Effector memory CD4-positive, alpha-beta T cell (primary cell): ENCODE measurements at regions not wholly inside any gene's neighbourhood (a gene's known extent, or its start where the extent isn't known, plus 50 kb on each side); places are given as distances from the start of the nearest gene placed in this dataset.

Source experiments
- DNase-seq, 3 donors: peaks; one replicate each; pipeline ENCODE4 v3.0.0-alpha.2; 2020
- H3K27ac ChIP-seq: 2 replicates; pipeline ENCODE4 v1.7.0; 2013; ENCODE audit warnings: mild to moderate bottlenecking, low read length, moderate library complexity; ENCODE audit not compliant: insufficient read depth, poor library complexity, severe bottlenecking
- H3K27me3 ChIP-seq: replicated peaks from 2 replicates; pipeline ENCODE4 v1.7.0; 2013; ENCODE audit warnings: mild to moderate bottlenecking, low read length; ENCODE audit not compliant: insufficient read depth, control insufficient read depth, poor library complexity, severe bottlenecking
- H3K36me3 ChIP-seq: 2 replicates; pipeline ENCODE4 v1.7.0; 2013; ENCODE audit warnings: mild to moderate bottlenecking, low read length, moderate library complexity; ENCODE audit not compliant: control insufficient read depth, insufficient read depth
- H3K4me1 ChIP-seq: 2 replicates; pipeline ENCODE4 v1.7.0; 2013; ENCODE audit warnings: low read length, mild to moderate bottlenecking; ENCODE audit not compliant: control insufficient read depth, insufficient read depth, poor library complexity, severe bottlenecking
- H3K4me3 ChIP-seq: 2 replicates; pipeline ENCODE4 v1.7.0; 2013; ENCODE audit warnings: low read length, low read depth, mild to moderate bottlenecking; ENCODE audit not compliant: insufficient read depth, poor library complexity, severe bottlenecking
- H3K9me3 ChIP-seq: 2 replicates; pipeline ENCODE4 v1.7.0; 2013; ENCODE audit warnings: mild to moderate bottlenecking, low read length, moderate library complexity; ENCODE audit not compliant: control insufficient read depth

- H3K27me3 ChIP-seq = no peaks in the 10 kb centered on the region
- no peaks in the 10 kb centered on the region for H3K36me3 ChIP-seq
- H3K4me1 ChIP-seq = peaks cover 9% of the 10 kb centered on the region
- peak overlapping the region; percentile 33 for H3K27ac ChIP-seq
- H3K9me3 ChIP-seq = no peaks in the 10 kb centered on the region
- no peak overlapping the region for H3K4me3 ChIP-seq
- DNase-seq = no peak
Observed at GRCh38 chr15:91468871-91469580, 369.0 kb downstream of the SV2B start.

GRCh38 chr15:91469632-91470567 lies 369.8 kb downstream of the SV2B start:
- peak overlapping the region; percentile 33 for H3K27ac ChIP-seq
- H3K9me3 ChIP-seq = no peaks in the 10 kb centered on the region
- no peaks in the 10 kb centered on the region for H3K27me3 ChIP-seq
- no peaks in the 10 kb centered on the region for H3K36me3 ChIP-seq
- H3K4me1 ChIP-seq = peaks cover 9% of the 10 kb centered on the region
- DNase-seq = peak in 2 of 3 donors; percentile 17 to 22
- no peak overlapping the region for H3K4me3 ChIP-seq

GRCh38 chr15:91471468-91471867 lies 371.4 kb downstream of the SV2B start:
- Histone ChIP-seq H3K27me3 (no peaks in the 10 kb centered on the region), H3K36me3 (no peaks in the 10 kb centered on the region), H3K9me3 (no peaks in the 10 kb centered on the region), H3K27ac (peak overlapping the region; percentile 11), H3K4me1 (peaks cover 9% of the 10 kb centered on the region), H3K4me3 (no peak overlapping the region)
- no peak for DNase-seq

GRCh38 chr15:91472316-91472756 lies 372.3 kb downstream of the SV2B start:
- no peaks in the 10 kb centered on the region for H3K27me3 ChIP-seq
- H3K4me1 ChIP-seq = peaks cover 9% of the 10 kb centered on the region
- no peak overlapping the region for H3K4me3 ChIP-seq
- peak in 1 of 3 donors; percentile 6 for DNase-seq
- no peaks in the 10 kb centered on the region for H3K36me3 ChIP-seq
- H3K9me3 ChIP-seq = no peaks in the 10 kb centered on the region
- peak overlapping the region; percentile 44 for H3K27ac ChIP-seq

GRCh38 chr15:91473894-91474545 lies 374.0 kb downstream of the SV2B start:
- DNase-seq = no peak
- Histone ChIP-seq H3K4me3 (no peak overlapping the region), H3K4me1 (peaks cover 8% of the 10 kb centered on the region), H3K36me3 (no peaks in the 10 kb centered on the region), H3K27ac (no peak overlapping the region), H3K27me3 (no peaks in the 10 kb centered on the region), H3K9me3 (no peaks in the 10 kb centered on the region)

- Histone ChIP-seq H3K4me3 (no peak overlapping the region), H3K4me1 (peaks cover 4% of the 10 kb centered on the region), H3K9me3 (no peaks in the 10 kb centered on the region), H3K36me3 (no peaks in the 10 kb centered on the region), H3K27me3 (no peaks in the 10 kb centered on the region), H3K27ac (no peak overlapping the region)
- DNase-seq = no peak
Observed at GRCh38 chr15:91476861-91477260, 376.6 kb upstream of the SLCO3A1 start.

GRCh38 chr15:91478717-91479191 lies 374.8 kb upstream of the SLCO3A1 start:
- Histone ChIP-seq H3K27ac (no peak overlapping the region), H3K9me3 (no peaks in the 10 kb centered on the region), H3K36me3 (no peaks in the 10 kb centered on the region), H3K27me3 (no peaks in the 10 kb centered on the region), H3K4me3 (no peak overlapping the region), H3K4me1 (peaks cover 10% of the 10 kb centered on the region)
- DNase-seq = no peak

GRCh38 chr15:91480426-91480825 lies 373.1 kb upstream of the SLCO3A1 start:
- H3K9me3 ChIP-seq = no peaks in the 10 kb centered on the region
- H3K27me3 ChIP-seq = no peaks in the 10 kb centered on the region
- H3K4me3 ChIP-seq = no peak overlapping the region
- no peaks in the 10 kb centered on the region for H3K36me3 ChIP-seq
- H3K27ac ChIP-seq = no peak overlapping the region
- DNase-seq = no peak
- peaks cover 17% of the 10 kb centered on the region for H3K4me1 ChIP-seq

GRCh38 chr15:91482799-91483198 lies 370.7 kb upstream of the SLCO3A1 start:
- no peaks in the 10 kb centered on the region for H3K9me3 ChIP-seq

More at GRCh38 chr15:91482799-91483198, 370.7 kb upstream of the SLCO3A1 start:
- no peaks in the 10 kb centered on the region for H3K27me3 ChIP-seq
- H3K4me3 ChIP-seq = no peak overlapping the region
- H3K4me1 ChIP-seq = peaks cover 17% of the 10 kb centered on the region
- DNase-seq = no peak
- H3K36me3 ChIP-seq = no peaks in the 10 kb centered on the region
- no peak overlapping the region for H3K27ac ChIP-seq
